Stromal cell of bone marrow (primary cell): ENCODE measurements at regions not wholly inside any gene's neighbourhood (a gene's known extent, or its start where the extent isn't known, plus 50 kb on each side); places are given as distances from the start of the nearest gene placed in this dataset.
"Not testable (repeated sequence)": the region's sequence is repeated elsewhere in the genome, so short reads cannot be mapped to it uniquely, and the experiment has no call there.

Experiments used
- DNase-seq: peaks from one replicate; pipeline ENCODE4 v3.0.0-alpha.2; 2012; ENCODE audit warnings: low read depth

DNA sequence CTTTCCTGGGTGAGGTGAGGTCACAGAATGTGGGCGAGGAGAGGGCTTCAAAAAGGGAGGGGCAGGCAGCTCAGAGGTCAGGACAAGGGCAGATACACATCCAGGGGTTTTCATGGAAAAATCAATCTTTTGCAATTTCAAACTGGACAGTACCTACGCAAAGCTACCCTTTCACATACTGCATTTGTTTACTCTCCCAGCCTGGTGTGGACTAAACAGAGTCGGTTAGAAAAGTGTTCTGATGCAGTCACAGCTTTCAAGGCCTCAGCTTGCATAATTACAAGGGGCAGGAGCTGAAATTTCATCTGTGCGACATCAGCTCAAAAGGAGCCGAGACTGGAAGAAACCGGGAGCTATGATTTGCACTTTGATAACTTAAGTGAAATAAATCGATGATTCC lies 351.8 kb downstream of the TEX29 start:
- DNase-seq, result not testable (repeated sequence)

GRCh38 chr13:111678120-111678882 lies 357.9 kb downstream of the TEX29 start:
- not testable (repeated sequence) for DNase-seq

- not testable (repeated sequence) for DNase-seq
Observed at GRCh38 chr13:111679645-111680044, 359.2 kb downstream of the TEX29 start.

DNA sequence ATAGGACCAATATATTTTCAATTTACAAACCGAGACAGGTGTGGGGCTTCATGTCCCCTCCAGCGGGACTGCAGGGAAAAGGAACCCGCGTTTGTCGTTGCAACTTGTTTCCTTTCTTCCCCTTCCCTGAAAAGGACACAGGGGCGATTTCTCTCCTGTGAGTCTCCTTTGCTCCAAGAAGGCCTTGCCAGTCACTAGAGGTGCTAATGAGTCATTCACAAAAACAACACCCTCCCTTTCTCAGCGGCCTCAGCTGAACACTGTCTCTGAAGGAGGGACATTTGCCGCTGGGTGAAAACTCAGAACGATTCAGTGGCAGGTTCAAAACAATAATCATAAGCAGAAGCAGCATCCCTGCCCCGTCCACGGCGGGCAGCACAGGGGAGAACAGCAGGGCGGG lies 359.7 kb downstream of the TEX29 start:
- not testable (repeated sequence) for DNase-seq

GRCh38 chr13:111692028-111692427 lies 371.6 kb downstream of the TEX29 start:
- DNase-seq, result not testable (repeated sequence)

DNA sequence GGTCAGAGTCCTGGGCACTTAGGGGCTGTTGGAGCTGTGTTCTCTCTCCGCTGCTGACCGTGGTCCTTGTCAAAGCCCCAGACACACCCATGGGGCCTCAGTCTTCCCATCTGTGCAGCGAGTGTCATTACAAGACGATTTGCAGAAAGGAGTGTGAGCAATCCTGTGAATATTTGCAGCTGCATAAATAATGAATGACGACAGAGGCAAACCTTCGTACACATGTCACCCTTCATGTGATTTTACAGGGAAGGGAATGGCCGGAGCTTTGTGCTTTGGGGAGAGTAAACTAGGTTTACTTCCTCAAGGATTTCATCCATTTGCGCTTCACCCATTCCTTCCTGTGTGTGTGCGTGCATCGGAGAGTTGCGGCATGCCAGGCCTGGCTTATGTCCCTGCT lies 370.8 kb upstream of the SOX1 start:
- DNase-seq, result not testable (repeated sequence)

DNA sequence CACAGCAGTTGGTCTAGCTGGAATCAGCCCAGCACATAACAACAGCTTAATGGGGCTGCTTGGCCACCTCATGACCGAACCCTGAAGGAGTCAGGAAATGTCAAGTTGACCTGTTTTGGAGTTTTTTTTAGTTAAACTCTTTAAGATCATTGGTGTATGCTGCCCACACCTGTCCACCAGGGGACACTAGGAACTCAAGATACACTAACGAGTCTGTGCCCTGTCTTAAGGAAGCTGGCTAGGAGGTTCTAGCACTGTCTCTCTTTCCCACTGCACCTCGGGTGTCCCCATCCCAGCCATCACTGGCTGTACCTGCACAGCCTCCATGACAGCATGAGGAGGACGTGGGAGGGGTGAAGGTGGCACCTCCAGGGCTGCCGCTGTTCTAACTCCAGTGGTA lies 364.9 kb upstream of the SOX1 start:
- not testable (repeated sequence) for DNase-seq
